Activated CD8-positive, alpha-beta T cell treated with anti-CD3 and anti-CD28 coated beads for 36 hours (primary cell): ENCODE measurements at regions not wholly inside any gene's neighbourhood (a gene's known extent, or its start where the extent isn't known, plus 50 kb on each side); places are given as distances from the start of the nearest gene placed in this dataset.

Experiments used
- ATAC-seq: fragments of 200-7000 bp; cut with Tn5 transposase; one replicate; pipeline ENCODE4 v1.10.0; 2021; ENCODE audit warnings: mild to moderate bottlenecking, moderate library complexity
- CTCF ChIA-PET: fragments of 350-600 bp; sonication (Branson Sonifier 250); formaldehyde crosslinking; loops from one replicate; lab custom pipeline; 2021; ENCODE audit warnings: antibody characterized with exemption; lab: Charles Lee
- POLR2A ChIA-PET: fragments of 350-600 bp; sonication (Branson Sonifier 250); formaldehyde crosslinking; loops from one replicate; lab custom pipeline; 2021; ENCODE audit warnings: antibody characterized with exemption; lab: Charles Lee
- DNase-seq: peaks from one replicate; pipeline ENCODE4 v3.0.0-alpha.2; 2020
- H3K27ac Mint-ChIP-seq: one replicate; pipeline ENCODE4 v1.8.0; 2021; ENCODE audit warnings: mild to moderate bottlenecking, mixed read lengths
- H3K27me3 Mint-ChIP-seq: one replicate; pipeline ENCODE4 v1.8.0; 2021; ENCODE audit warnings: mixed read lengths
- H3K36me3 Mint-ChIP-seq: one replicate; pipeline ENCODE4 v1.8.0; 2021; ENCODE audit warnings: low read depth, mixed read lengths
- H3K4me1 Mint-ChIP-seq: one replicate; pipeline ENCODE4 v1.8.0; 2021; ENCODE audit warnings: low read depth, mixed read lengths
- H3K4me3 Mint-ChIP-seq: one replicate; pipeline ENCODE4 v1.8.0; 2021; ENCODE audit warnings: mild to moderate bottlenecking, moderate library complexity, mixed read lengths
- H3K9me3 Mint-ChIP-seq: one replicate; pipeline ENCODE4 v1.8.0; 2021; ENCODE audit warnings: mixed read lengths
- CTCF ChIP-seq: fragments of 200-600 bp; IDR thresholded peaks from one replicate; pipeline ENCODE4 v1.8.0; 2022; ENCODE audit warnings: antibody characterized with exemption, mild to moderate bottlenecking
- intact Hi-C: fragments of 100-400 bp; cut with micrococcal nuclease; formaldehyde crosslinking; loops from one replicate; pipeline ENCODE4 v1.10.0; 2022

GRCh38 chr2:204110751-204111516, 174.4 kb downstream of the ICOS start:
- DNase-seq, result no peak
- Mint-ChIP-seq H3K27ac (peak overlapping the region; percentile 92), H3K4me3 (peak overlapping the region; percentile 62), H3K27me3 (peaks cover 4% of the 10 kb centered on the region), H3K9me3 (no peaks in the 10 kb centered on the region), H3K4me1 (peaks cover 69% of the 10 kb centered on the region), H3K36me3 (no peaks in the 10 kb centered on the region)
- ChIA-PET CTCF (interaction anchor here (0.8 to 10.1 kb wide), 4 partner anchors 41 to 182 kb away, joined by 3 to 82 read pairs (median 4); no protein-coding TSS in a partner anchor), POLR2A (interaction anchor here (0.6 to 0.8 kb wide), 3 partner anchors 99 to 165 kb away, joined by 3 read pairs; no protein-coding TSS in a partner anchor)
- intact Hi-C loops, result loop anchor here (5.0 kb wide), 1 partner anchor 36 kb away; no protein-coding TSS in a partner anchor
- no peak for TF ChIP-seq CTCF
- ATAC-seq, result no peak

- Mint-ChIP-seq H3K4me3 (no peak overlapping the region), H3K36me3 (no peaks in the 10 kb centered on the region), H3K27ac (peak overlapping the region; percentile 18), H3K27me3 (peaks cover 4% of the 10 kb centered on the region), H3K4me1 (peaks cover 62% of the 10 kb centered on the region), H3K9me3 (no peaks in the 10 kb centered on the region)
- POLR2A ChIA-PET, result no interaction called here
- DNase-seq, result no peak
- no peak for TF ChIP-seq CTCF
- no peak for ATAC-seq
- CTCF ChIA-PET, result interaction anchor here (1.8 to 10.1 kb wide), 3 partner anchors 33 to 66 kb away, joined by 4 to 82 read pairs (median 9); no protein-coding TSS in a partner anchor
- intact Hi-C loops, result loop anchor here (5.0 kb wide), 1 partner anchor 35 kb away; no protein-coding TSS in a partner anchor
Observed at GRCh38 chr2:204112084-204112770, 175.7 kb downstream of the ICOS start.

- H3K4me1 Mint-ChIP-seq, result peaks cover 46% of the 10 kb centered on the region
- DNase-seq (no peak), ATAC-seq (no peak)
- intact Hi-C loops, result loop anchor here (5.0 kb wide), 1 partner anchor 33 kb away; no protein-coding TSS in a partner anchor
- H3K4me3 Mint-ChIP-seq, result no peak overlapping the region
- ChIA-PET POLR2A (interaction anchor here (1.3 kb wide), 1 partner anchor 27 kb away, joined by 3 read pairs; no protein-coding TSS in a partner anchor), CTCF (interaction anchor here (1.2 to 10.1 kb wide), 4 partner anchors 30 to 186 kb away, joined by 3 to 82 read pairs (median 6); no protein-coding TSS in a partner anchor)
- no peaks in the 10 kb centered on the region for H3K36me3 Mint-ChIP-seq
- H3K27ac Mint-ChIP-seq, result no peak overlapping the region
- no peaks in the 10 kb centered on the region for H3K9me3 Mint-ChIP-seq
- TF ChIP-seq CTCF, result no peak
- peaks cover 4% of the 10 kb centered on the region for H3K27me3 Mint-ChIP-seq
Observed at GRCh38 chr2:204114295-204115136, 178.0 kb downstream of the ICOS start.

GRCh38 chr2:204115137-204116056, 178.8 kb downstream of the ICOS start:
- Mint-ChIP-seq H3K9me3 (no peaks in the 10 kb centered on the region), H3K4me3 (no peak overlapping the region), H3K4me1 (peaks cover 40% of the 10 kb centered on the region), H3K27ac (no peak overlapping the region), H3K27me3 (peaks cover 4% of the 10 kb centered on the region), H3K36me3 (no peaks in the 10 kb centered on the region)
- TF ChIP-seq CTCF, result no peak
- POLR2A ChIA-PET, result no interaction called here
- intact Hi-C loops, result no loop called here
- no peak for DNase-seq
- CTCF ChIA-PET, result interaction anchor here (1.2 to 1.9 kb wide), 3 partner anchors 29 to 187 kb away, joined by 3 to 8 read pairs (median 4); no protein-coding TSS in a partner anchor
- no peak for ATAC-seq
